ENCODE measurements at regions not wholly inside any gene's neighbourhood (a gene's known extent, or its start where the extent isn't known, plus 50 kb on each side); places are given as distances from the start of the nearest gene placed in this dataset.

- TF ChIP-seq SPI1 (IDR thresholded peaks at IDR 0.05; ENCODE audit: borderline replicate concordance, low read depth) (no peak), CTCF (IDR thresholded peaks at IDR 0.05; ENCODE audit: insufficient read depth, low read length) (no peak), POLR2AphosphoS5 (IDR thresholded peaks at IDR 0.05; ENCODE audit: low read depth) (no peak), REST (IDR thresholded peaks at IDR 0.05; ENCODE audit: insufficient replicate concordance, low read depth) (no peak)
Observed at GRCh38 chr20:39109933-39110818, 148.0 kb downstream of the DHX35 start.
